Ishikawa (cell line): ENCODE measurements at regions not wholly inside any gene's neighbourhood (a gene's known extent, or its start where the extent isn't known, plus 50 kb on each side); places are given as distances from the start of the nearest gene placed in this dataset.

Source experiments
- EGR1 ChIP-seq: IDR thresholded peaks from 2 replicates; pipeline ENCODE4 v1.6.1; 2012
- TCF12 ChIP-seq: IDR thresholded peaks from 2 replicates; pipeline ENCODE4 v1.6.1; 2012; ENCODE audit warnings: low read depth
- TF ChIP-seq, protein P1 (sequence below): IDR thresholded peaks from 2 replicates; pipeline ENCODE4 v1.6.1; 2012; ENCODE audit warnings: low read depth, mild to moderate bottlenecking

DNA sequence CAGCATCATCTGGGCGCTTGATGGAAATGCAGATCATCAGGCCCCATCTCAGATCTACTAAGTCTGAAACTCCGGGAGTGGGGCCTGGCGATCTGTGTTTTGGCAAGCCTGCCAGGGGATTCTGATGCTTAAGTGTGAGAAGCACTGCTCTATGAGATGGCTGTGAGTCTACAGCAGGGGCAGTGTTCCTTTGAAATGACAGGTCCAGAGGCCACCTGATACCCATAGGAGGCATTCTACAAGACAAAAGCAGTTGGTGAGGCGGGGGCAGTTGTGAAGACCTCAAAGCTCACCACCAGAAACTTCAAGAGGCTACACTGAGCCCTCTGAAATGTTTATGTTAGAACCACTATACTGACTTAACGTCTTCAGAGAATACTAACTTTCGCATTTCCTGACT lies 86.9 kb upstream of the SPATA31D4 start:
- TF ChIP-seq EGR1, result no peak
- TF ChIP-seq TCF12, result no peak
- TF ChIP-seq, protein P1, sequence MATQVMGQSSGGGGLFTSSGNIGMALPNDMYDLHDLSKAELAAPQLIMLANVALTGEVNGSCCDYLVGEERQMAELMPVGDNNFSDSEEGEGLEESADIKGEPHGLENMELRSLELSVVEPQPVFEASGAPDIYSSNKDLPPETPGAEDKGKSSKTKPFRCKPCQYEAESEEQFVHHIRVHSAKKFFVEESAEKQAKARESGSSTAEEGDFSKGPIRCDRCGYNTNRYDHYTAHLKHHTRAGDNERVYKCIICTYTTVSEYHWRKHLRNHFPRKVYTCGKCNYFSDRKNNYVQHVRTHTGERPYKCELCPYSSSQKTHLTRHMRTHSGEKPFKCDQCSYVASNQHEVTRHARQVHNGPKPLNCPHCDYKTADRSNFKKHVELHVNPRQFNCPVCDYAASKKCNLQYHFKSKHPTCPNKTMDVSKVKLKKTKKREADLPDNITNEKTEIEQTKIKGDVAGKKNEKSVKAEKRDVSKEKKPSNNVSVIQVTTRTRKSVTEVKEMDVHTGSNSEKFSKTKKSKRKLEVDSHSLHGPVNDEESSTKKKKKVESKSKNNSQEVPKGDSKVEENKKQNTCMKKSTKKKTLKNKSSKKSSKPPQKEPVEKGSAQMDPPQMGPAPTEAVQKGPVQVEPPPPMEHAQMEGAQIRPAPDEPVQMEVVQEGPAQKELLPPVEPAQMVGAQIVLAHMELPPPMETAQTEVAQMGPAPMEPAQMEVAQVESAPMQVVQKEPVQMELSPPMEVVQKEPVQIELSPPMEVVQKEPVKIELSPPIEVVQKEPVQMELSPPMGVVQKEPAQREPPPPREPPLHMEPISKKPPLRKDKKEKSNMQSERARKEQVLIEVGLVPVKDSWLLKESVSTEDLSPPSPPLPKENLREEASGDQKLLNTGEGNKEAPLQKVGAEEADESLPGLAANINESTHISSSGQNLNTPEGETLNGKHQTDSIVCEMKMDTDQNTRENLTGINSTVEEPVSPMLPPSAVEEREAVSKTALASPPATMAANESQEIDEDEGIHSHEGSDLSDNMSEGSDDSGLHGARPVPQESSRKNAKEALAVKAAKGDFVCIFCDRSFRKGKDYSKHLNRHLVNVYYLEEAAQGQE, result no peak
